Endothelial cell of umbilical vein (primary cell): ENCODE measurements at regions not wholly inside any gene's neighbourhood (a gene's known extent, or its start where the extent isn't known, plus 50 kb on each side); places are given as distances from the start of the nearest gene placed in this dataset.

Experiments
- BruUV-seq: library from RNA; stranded (reverse); fragments of 400-500 nt; replicated peaks from 2 replicates; lab custom pipeline; 2021; lab: Mats Ljungman, UMichigan
- CTCF ChIA-PET: fragments of 300-600, 350-600 bp; sonication (Branson Sonifier 250); formaldehyde crosslinking; loops from one replicate; lab custom pipeline; 2021; ENCODE audit warnings: antibody characterized with exemption, inconsistent platforms; lab: Charles Lee
- POLR2A ChIA-PET: fragments of 300-600, 350-600 bp; sonication (Branson Sonifier 250); formaldehyde crosslinking; loops from one replicate; lab custom pipeline; 2021; ENCODE audit warnings: antibody characterized with exemption, inconsistent platforms; lab: Charles Lee
- DNase-seq: peaks from one replicate; pipeline ENCODE4 v3.0.0-alpha.2; 2011; ENCODE audit warnings: low read depth, low spot score
- FAIRE-seq: peaks from 2 replicates; lab custom pipeline; 2011; peaks lifted over from hg19 to GRCh38; lab: Jason Lieb, UNC
- H2AFZ ChIP-seq: 2 replicates; pipeline ENCODE4 v1.6.0; 2012; ENCODE audit warnings: low read depth, low read length, control low read depth, inconsistent platforms
- H3K27ac ChIP-seq: 2 replicates; pipeline ENCODE4 v1.5.1; 2011; ENCODE audit warnings: low read depth, mild to moderate bottlenecking, control low read depth, low read length, moderate library complexity; ENCODE audit not compliant: insufficient read depth
- H3K27me3 ChIP-seq, 2 experiments: 2 replicates each; pipeline versions ENCODE4 v1.6.0 to v1.6.1; 2011; ENCODE audit warnings: low read length in 2 of 2, mixed read lengths in 1 of 2; ENCODE audit not compliant: control insufficient read depth in 2 of 2, insufficient read depth in 2 of 2
- H3K36me3 ChIP-seq, 2 experiments: 2 replicates in 1 of 2; 3 replicates in 1 of 2; pipeline ENCODE4 v1.5.1; 2011; ENCODE audit warnings: low read length in 2 of 2, mild to moderate bottlenecking in 1 of 2, moderate library complexity in 1 of 2; ENCODE audit not compliant: control insufficient read depth in 2 of 2, insufficient read depth in 2 of 2; ENCODE audit errors: extremely low read depth in 1 of 2
- H3K4me1 ChIP-seq: 3 replicates; pipeline ENCODE4 v1.5.1; 2011; ENCODE audit warnings: mild to moderate bottlenecking, low read length; ENCODE audit not compliant: control insufficient read depth, insufficient read depth; ENCODE audit errors: extremely low read depth
- H3K4me2 ChIP-seq: 2 replicates; pipeline ENCODE4 v1.6.1; 2011; ENCODE audit warnings: low read length, control low read depth, mixed read lengths; ENCODE audit not compliant: insufficient read depth
- H3K4me3 ChIP-seq, 3 experiments: fragments of 200-600 bp in 1 of 3; sonication (generic), shearing (Covaris generic) in 1 of 3; replicated peaks in 1 of 3; 2 replicates each; pipeline ENCODE4 v1.5.1; 2011 to 2016; ENCODE audit warnings: control low read depth in 3 of 3, low read length in 3 of 3, mild to moderate bottlenecking in 2 of 3, inconsistent platforms in 1 of 3, low read depth in 1 of 3, moderate library complexity in 1 of 3; ENCODE audit not compliant: insufficient read depth in 1 of 3
- H3K79me2 ChIP-seq: 2 replicates; pipeline ENCODE4 v1.6.0; 2012; ENCODE audit warnings: low read length, inconsistent platforms; ENCODE audit not compliant: control insufficient read depth, insufficient read depth
- H3K9ac ChIP-seq: replicated peaks from 2 replicates; pipeline ENCODE3; 2011; ENCODE audit warnings: low read length, control low read depth; ENCODE audit not compliant: insufficient read depth; ENCODE audit errors: extremely low read depth
- H3K9me1 ChIP-seq: replicated peaks from 3 replicates; pipeline ENCODE4 v1.6.0; 2011; ENCODE audit warnings: mild to moderate bottlenecking, low read length; ENCODE audit not compliant: control insufficient read depth, insufficient read depth; ENCODE audit errors: extremely low read depth
- H3K9me3 ChIP-seq: replicated peaks from 2 replicates; pipeline ENCODE4 v1.5.1; 2012; ENCODE audit warnings: low read length, inconsistent platforms; ENCODE audit not compliant: control insufficient read depth, insufficient read depth
- H4K20me1 ChIP-seq: replicated peaks from 2 replicates; pipeline ENCODE3; 2011; ENCODE audit warnings: mild to moderate bottlenecking, low read length; ENCODE audit not compliant: control insufficient read depth, insufficient read depth; ENCODE audit errors: extremely low read depth
- FOS ChIP-seq: IDR thresholded peaks from 2 replicates; pipeline ENCODE4 v1.6.1; 2011; ENCODE audit warnings: mild to moderate bottlenecking, low read length, moderate library complexity, borderline replicate concordance; ENCODE audit not compliant: insufficient read depth
- GATA2 ChIP-seq: IDR thresholded peaks from 2 replicates; pipeline ENCODE4 v1.7.0; 2011; ENCODE audit warnings: low read depth, mild to moderate bottlenecking, moderate library complexity, mixed read lengths, low read length; ENCODE audit not compliant: insufficient read length, insufficient read depth
- JUN ChIP-seq: IDR thresholded peaks from 2 replicates; pipeline ENCODE4 v1.6.1; 2011; ENCODE audit warnings: borderline replicate concordance, low read depth; ENCODE audit not compliant: insufficient read length, insufficient read depth
- POLR2A ChIP-seq: IDR thresholded peaks from 2 replicates; pipeline ENCODE4 v1.6.1; 2012; ENCODE audit warnings: low read depth, mild to moderate bottlenecking, control low read depth, low read length
- POLR2AphosphoS5 ChIP-seq: IDR thresholded peaks from 2 replicates; pipeline ENCODE4 v1.6.1; 2012; ENCODE audit warnings: low read depth, mild to moderate bottlenecking, control low read depth, low read length, moderate library complexity; ENCODE audit not compliant: insufficient read depth
- dilution Hi-C: fragments of 300-500 bp; cut with MboI; formaldehyde crosslinking; loops from one replicate; pipeline ENCODE4 v1.15.0; 2019; ENCODE audit warnings: low sequenced_read_pairs; ENCODE audit not compliant: extremely low pct_ligation_motif_present
- intact Hi-C: fragments of 100-400 bp; cut with micrococcal nuclease; formaldehyde crosslinking; loops from one replicate; pipeline ENCODE4 v1.10.0; 2022
- TF ChIP-seq, protein P1 (sequence below), 2 donors: IDR thresholded peaks; 1 replicate in 1 of 2; 2 replicates in 1 of 2; pipeline ENCODE4 v1.5.1; 2011; ENCODE audit warnings: low read length in 2 of 2, mild to moderate bottlenecking in 2 of 2, moderate library complexity in 2 of 2, control low read depth in 1 of 2, inconsistent platforms in 1 of 2, low read depth in 1 of 2; ENCODE audit not compliant: insufficient read depth in 1 of 2; ENCODE audit errors: extremely low read depth in 1 of 2

DNA sequence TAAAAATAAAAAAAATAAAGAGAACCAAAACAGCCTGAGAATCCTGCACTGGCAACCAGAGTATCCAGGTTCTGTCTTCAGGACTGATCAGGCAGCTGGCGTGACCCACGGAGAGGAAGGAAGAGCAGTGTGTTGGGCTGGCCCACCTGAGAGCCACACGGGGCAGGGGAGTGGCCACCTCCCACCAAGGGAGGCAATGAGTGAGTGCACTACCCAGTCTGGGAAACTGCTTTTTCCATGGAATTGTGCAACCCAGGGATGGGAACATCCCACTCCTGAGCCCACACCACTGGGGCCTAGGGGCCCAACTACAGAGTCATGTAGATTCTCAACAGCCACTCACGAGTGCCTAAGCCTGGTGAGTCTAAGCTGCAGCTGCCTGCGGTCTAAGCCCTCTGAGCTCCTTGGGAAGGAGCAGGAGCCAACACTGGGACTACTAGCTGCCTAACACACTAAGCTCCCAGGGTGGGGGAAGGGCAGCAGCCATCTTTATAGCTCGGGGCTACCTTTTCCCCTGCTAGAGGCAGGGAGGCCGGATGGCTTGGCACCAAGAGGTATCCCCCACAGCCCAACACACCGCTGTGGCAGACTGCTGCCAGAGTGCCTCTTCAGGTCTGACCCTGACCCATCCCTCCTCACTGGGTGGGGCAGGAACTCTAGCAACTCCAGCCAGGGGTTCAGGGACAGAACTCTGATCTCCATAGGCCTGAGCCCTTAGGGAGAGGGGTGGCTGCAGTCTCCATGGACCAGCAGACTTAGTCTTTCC is 610.9 kb downstream of the RERGL start:
- Histone ChIP-seq H3K79me2 (no peaks in the 10 kb centered on the region), H3K9ac (no peak overlapping the region), H3K27me3 (no peaks in the 10 kb centered on the region), H3K4me1 (no peaks in the 10 kb centered on the region), H3K9me1 (no peaks in the 10 kb centered on the region), H3K4me3 (no peak overlapping the region), H3K36me3 (no peaks in the 10 kb centered on the region), H4K20me1 (no peaks in the 10 kb centered on the region), H3K9me3 (peaks cover 4% of the 10 kb centered on the region), H2AFZ (no peak overlapping the region), H3K27ac (no peak overlapping the region), H3K4me2 (no peak overlapping the region)
- POLR2A ChIA-PET, result no interaction called here
- CTCF ChIA-PET, result no interaction called here
- intact Hi-C loops (no loop called here), dilution Hi-C loops (no loop called here)
- BruUV-seq, result no TSS peak
- TF ChIP-seq FOS (no peak), JUN (no peak), POLR2AphosphoS5 (no peak), GATA2 (no peak), POLR2A (no peak)
- TF ChIP-seq, protein P1, sequence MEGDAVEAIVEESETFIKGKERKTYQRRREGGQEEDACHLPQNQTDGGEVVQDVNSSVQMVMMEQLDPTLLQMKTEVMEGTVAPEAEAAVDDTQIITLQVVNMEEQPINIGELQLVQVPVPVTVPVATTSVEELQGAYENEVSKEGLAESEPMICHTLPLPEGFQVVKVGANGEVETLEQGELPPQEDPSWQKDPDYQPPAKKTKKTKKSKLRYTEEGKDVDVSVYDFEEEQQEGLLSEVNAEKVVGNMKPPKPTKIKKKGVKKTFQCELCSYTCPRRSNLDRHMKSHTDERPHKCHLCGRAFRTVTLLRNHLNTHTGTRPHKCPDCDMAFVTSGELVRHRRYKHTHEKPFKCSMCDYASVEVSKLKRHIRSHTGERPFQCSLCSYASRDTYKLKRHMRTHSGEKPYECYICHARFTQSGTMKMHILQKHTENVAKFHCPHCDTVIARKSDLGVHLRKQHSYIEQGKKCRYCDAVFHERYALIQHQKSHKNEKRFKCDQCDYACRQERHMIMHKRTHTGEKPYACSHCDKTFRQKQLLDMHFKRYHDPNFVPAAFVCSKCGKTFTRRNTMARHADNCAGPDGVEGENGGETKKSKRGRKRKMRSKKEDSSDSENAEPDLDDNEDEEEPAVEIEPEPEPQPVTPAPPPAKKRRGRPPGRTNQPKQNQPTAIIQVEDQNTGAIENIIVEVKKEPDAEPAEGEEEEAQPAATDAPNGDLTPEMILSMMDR (IDR thresholded peaks at IDR 0.05; ENCODE audit: extremely low read depth in 1 of 2, insufficient read depth in 1 of 2, low read depth in 1 of 2, low read length in 2 of 2), result no peak
- DNase-seq (no peak), FAIRE-seq (no peak)
